ENCODE measurements at regions not wholly inside any gene's neighbourhood (a gene's known extent, or its start where the extent isn't known, plus 50 kb on each side); places are given as distances from the start of the nearest gene placed in this dataset.
"Not testable (repeated sequence)": the region's sequence is repeated elsewhere in the genome, so short reads cannot be mapped to it uniquely, and the experiment has no call there.

DNA sequence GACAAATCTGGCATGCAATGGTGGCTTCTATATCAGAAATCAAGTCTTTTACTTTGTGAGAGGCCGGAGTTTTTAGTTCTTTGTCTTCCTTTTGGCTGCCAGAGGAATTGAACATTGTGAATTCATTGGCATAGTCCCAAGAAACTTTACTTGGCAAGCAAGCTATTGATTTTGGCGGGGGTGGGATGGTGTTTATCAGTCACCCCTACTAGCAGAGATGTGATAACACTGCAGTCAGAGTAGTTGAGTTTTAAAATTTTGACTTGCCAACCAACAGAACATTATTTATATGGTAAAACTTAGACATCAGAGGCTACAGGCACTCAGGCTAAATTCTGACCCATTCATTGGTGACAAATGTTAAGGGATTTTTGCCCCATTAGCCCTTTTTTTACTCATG is 129.7 kb downstream of the FAM72C start:
- not testable (repeated sequence) for DNase-seq (ENCODE audit: low read depth in 2 of 2)

DNA sequence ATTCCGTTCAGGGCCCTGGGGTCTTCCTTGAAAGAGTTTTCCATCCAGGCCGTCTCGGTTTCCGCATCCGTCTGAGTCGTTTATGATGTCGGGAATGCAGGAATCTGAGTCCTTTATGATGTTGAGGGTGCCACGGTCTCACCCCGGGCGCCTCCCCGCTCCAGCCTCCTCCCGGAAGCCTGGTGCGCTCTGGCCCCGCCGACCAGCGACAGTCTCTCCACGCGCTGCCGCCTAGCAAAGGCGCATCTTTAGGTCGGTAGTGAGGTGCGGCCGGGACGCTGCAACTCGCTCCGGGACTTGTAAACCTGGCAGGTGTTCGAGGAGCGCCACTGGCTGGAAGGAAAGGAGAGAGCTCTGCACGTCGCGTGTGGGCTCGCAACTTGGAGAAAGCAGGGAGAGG is 132.6 kb downstream of the FAM72C start:
- DNase-seq (ENCODE audit: low read depth in 2 of 2) = not testable (repeated sequence)

DNA sequence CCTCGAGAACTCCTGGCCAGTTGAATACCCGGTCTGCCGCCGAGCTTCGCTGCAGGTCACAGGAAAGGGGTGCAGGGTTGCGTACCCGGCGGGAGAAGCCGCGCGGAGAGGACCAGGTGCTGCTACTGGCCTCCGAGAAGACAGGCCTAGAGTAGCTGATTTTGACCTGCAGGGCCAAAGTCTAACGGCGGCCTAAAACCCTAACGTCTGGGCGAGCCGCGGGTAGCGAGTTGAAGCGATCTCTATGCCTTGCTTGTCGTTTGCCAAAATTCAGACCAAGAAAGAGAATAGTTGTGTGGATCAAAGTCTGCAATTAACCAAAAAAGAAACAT is 133.2 kb downstream of the FAM72C start:
- DNase-seq (ENCODE audit: low read depth in 2 of 2) = not testable (repeated sequence)

DNA sequence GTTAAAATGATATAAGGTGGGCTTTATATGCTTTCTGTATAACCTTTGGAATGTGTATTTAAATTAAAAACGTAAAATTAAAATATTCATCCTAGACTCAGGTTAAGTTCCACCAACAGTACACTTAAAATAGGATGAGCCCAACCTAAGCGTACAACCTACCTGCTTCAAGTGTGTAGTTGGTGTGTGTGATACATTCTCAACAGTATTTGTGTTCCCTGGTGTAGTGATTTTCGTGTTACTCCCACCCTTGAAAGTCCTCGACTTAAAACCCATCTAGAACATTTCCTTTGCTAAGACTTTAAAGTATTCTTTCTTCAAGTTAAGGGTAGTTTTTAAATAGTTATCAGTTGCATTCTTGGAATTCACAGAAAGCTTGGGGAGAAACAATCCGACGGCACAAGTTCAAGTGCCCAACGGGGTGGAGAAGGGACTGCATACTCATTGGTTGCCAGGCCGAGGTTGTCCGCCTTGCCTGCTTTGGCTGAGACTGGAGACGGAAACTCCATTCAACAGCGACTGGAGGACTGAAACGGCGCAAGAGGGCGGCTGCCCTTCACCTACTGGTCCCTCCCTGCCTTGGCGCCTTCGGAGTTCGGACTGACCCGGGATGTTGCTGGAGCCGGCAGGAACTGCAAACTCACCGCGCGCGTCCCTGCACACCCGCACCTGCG is 133.7 kb downstream of the FAM72C start:
- DNase-seq (ENCODE audit: low read depth in 2 of 2) = not testable (repeated sequence)

DNA sequence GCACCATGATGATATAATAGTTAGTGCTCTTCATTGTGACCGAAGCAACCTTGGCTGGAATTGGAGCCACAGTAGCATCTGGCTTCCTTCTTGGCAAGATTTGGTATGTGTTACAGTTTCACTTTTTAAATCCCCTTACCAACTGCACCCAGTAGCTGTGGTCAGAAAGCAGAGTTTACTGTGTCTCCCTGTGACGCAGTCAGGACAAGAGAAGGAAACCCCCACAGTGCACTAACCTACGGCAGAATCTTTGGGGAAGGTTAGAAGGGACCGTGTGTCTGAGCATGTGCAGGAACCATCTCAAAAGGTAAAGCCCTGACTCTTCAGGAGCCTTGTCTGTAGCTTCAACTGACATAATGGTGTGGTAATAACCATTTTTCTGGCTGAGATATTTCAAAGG is 138.4 kb downstream of the FAM72C start:
- DNase-seq (ENCODE audit: low read depth in 2 of 2) = not testable (repeated sequence)

DNA sequence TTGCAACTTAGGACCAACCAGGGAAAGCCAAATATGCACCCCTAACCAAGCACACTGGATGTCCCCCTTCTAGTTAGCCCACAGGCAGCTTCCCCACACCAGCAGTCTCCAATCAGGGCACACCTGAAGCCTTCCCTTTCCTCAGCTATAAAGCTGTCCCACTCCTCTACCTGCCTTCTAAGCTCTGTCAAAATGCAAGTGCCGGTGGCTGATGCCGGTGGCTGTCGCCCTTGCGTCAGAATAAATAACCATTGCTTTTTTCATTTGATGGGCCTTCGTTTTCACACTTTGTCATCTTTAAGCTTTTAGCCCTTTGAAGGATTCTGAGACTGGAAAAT is 139.4 kb downstream of the FAM72C start:
- DNase-seq (ENCODE audit: low read depth in 2 of 2) = not testable (repeated sequence)

DNA sequence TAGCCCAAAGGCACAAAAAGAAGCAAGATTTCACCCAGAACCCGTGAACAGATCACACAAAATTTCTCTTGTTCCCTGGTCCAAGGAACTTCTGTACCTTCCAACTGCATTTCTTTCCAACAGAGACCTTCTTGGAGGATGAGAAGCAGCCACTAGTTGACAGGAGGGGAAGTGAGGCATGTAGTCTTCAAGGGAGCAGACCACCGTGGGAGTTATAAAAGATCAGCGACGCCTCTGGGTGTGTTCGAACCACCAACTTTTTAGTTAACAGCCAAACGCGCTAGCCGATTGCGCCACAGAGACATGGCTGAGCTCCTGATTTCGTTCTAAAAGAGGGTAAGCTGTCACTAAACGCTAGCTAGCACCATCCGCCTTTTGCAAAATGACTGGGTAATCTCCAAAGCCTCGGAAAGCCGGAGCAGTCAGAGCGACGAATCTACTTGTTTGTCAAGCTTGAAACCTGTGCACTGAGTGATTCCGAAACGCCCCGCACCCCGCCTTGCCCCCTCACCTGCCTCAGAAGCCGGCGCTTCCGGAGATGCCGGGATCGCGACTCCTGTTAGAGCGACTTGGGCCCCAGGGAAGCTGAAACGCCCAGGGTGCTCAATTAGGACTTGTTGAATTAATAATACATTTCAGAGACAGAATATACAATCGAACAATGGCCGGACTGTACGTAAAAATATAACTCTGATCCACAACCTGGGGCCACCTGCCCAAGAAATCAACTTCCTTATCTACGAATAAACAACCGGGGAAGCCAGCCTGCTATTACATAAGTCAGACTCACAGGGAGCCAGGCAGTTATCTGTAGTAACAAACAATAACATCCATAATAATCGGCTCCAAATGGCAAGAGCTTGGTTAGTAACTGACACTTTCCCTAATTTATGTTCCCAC is 140.1 kb downstream of the FAM72C start:
- DNase-seq (ENCODE audit: low read depth in 2 of 2) = not testable (repeated sequence)

DNA sequence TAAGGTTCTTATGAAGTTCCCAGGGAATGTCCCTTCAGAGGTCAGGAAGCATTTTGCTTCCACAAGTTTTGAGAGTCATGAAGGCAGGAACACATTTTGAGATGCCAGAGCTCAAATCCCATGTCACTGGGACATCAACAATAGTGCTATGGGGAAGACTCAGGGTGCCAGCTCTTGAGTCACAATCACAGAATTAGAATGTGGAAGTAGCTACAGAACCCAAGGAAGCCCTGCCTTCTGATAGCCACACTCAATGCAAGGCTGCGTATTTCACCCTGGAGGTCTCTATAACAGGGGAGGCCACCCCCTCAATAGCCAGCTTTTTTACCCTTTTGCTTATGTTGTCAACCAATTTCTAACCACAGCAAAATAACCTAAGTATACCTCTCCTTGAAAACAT is 145.6 kb downstream of the FAM72C start:
- DNase-seq (ENCODE audit: low read depth in 2 of 2) = not testable (repeated sequence)

DNA sequence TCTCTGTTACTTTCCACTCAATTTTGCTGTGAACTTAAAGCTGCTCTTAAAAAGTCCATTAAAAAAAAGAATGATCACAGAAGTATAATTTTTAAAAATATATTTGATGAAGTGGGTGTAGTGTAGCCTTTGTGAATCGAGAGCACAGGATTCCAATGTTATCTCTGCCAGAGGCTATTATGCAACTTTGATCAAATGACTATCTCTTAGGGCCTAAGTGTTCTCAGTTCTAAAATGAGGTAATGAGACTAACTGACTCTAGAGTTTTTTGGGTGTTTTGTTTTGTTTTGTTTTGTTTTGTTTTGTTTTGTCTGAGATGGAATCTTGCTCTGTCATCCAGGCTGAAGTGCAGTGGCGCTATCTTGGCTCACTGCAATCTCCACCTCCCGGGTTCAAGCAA is 147.5 kb downstream of the FAM72C start:
- DNase-seq (ENCODE audit: low read depth in 2 of 2) = not testable (repeated sequence)

DNA sequence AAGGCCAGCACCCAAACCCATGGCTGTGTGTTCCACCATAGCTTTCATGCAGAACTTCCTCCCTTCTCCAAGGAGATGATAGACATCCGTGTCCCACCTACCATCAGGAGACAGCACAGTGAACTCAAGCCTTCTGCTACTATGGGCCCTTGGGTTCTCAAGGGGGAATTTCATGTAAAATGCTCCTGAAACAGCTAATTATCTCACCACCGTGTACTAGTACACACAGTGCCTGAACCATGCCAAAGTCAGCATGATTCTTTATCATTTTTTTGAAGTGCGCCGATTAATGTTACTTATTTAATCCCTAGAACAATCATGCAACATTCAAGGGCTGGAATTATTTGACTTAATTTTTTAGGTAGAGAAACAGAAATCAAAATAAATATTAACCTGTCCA is 151.7 kb downstream of the FAM72C start:
- DNase-seq (ENCODE audit: low read depth in 2 of 2) = not testable (repeated sequence)

DNA sequence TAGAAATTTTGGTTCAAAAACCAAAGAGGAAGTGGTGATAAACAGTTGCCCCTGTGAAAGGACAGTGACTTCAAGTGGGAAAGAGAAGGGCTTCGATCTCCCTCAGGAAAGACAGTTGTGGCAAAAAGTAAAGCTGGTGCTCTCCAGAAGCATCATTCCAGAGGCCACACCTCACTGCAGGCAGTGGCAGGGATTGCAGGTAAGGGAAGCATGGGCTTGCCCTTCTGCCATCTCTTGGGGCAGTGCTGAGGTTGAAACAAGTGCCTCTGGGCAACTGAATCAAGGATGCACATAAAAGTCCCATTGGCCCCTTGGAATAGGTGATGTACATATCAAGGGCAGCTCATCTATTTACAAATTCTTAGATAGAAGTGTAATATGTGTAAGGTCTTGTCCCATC is 155.4 kb downstream of the FAM72C start:
- DNase-seq (ENCODE audit: low read depth in 2 of 2) = not testable (repeated sequence)

DNA sequence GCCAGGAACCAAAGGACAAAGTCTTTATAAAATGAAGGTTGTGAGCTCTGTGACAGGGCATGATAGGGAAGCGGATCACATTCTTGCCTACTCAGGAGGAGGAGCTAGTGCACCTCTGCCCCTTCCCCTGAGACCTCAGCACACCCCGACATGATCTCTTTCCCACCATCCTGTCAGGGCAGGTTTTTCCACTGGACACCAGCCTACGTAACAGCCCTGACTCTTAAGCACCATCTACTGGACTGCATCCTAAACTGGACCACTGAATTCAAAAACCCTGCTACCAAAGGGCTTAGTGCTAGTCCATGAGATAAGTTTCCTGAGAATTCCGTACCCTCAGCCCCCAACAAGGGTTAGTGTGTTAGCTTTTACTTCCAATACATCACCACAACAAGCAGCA is 166.4 kb downstream of the FAM72C start:
- DNase-seq (ENCODE audit: low read depth in 2 of 2) = not testable (repeated sequence)

DNA sequence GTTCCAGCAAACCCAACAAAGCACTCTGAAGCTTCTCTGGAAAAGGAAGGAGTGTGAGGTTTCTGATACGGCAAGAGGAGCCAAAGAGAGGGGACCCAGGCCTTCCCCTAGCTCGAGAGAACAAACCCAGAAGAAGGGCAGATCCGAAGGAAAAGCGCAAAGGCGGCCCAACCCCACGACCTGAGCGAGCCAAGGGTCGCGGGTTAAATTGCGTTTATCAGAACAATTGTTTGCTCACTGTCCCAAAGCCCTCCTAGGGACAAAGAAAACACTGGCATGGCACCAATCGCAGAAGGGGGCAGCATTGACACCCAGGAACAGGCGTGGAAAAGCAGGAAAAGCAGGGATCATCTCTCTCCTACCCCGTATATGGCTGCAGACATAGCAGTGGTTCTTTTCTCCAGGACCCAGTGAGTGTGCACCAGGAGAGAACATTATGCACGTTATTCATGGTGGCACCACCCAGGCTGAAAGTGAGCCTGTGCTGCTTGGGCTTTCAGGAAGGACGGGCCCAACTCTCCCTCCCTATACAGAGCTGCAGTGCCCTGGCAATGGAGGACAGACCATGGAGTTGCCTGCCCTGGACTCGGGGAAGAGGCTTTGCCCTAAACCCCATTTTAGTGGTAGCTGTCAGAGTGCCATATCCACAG is 167.0 kb downstream of the FAM72C start:
- DNase-seq (ENCODE audit: low read depth in 2 of 2) = not testable (repeated sequence)

DNA sequence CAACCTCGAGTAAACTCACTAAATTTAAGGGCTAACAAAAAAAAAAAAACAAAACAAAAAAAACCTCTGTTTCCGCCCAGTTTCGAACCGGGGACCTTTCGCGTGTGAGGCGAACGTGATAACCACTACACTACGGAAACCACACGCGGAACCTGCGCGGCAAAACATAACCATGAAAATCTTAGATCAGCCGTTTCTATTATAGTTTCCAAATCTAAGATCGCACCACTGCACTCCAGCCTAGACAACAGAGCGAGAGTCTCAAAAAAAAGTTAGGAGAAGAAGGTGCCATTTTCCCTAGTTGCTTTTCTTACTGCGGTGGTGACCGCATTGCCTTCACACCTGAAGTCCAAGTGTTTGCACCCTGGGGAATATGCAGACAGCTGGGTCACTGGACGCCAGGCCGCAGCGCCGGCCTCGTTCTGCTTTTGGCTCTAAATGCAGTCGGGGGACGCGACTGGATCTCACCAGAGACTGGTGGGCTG is 167.8 kb downstream of the FAM72C start:
- DNase-seq (ENCODE audit: low read depth in 2 of 2) = peak; percentile 42 to 62

DNA sequence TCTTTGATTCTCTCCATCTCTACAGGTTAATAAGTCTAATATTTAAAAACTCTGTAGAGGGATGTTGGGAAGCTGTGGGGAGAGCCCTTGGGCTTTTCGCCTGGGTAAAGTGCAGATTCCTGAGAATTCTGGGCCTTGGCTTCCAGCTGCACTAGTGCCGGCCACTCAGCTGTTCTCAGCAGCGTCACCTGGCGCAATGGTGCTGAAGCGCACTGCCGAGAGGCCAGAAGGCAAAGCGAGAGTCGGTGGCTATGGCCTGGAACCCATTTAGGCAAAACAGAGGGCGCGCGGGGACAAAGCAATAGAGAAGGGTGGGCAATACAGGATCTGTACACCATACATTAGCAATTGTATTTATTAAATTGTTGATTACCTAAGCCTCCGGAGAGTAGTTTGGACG is 168.7 kb downstream of the FAM72C start:
- not testable (repeated sequence) for DNase-seq (ENCODE audit: low read depth in 2 of 2)

DNA sequence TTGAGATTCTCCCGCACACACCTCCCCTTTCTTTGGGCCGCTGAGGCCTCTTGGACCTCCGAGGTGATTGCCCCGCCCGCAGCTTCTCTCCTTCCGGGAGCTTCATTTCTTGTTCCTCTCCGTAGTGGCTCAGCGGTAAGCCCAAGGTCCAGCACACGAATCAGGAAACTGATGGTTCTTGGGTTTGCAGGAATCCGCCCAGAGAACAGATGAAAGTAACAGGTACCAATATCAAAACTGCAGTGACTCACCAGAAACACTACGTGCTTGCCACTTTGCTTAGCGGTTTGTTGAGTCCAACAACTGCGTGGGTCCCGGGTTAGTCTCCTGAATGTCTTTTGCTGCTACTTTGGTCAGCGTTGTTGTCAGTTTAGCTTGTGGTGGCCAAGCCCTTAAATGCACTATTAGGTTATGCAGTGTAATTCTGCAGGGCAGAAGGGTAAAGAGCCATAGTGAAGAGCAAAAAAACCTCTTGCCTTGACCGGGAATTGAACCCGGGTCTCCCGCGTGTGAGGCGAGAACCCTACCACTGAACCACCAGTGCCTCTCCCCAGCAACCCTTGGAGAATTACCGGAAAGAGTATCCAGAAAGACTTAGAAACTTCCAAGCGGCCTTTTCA is 172.1 kb downstream of the FAM72C start:
- not testable (repeated sequence) for DNase-seq (ENCODE audit: low read depth in 2 of 2)

DNA sequence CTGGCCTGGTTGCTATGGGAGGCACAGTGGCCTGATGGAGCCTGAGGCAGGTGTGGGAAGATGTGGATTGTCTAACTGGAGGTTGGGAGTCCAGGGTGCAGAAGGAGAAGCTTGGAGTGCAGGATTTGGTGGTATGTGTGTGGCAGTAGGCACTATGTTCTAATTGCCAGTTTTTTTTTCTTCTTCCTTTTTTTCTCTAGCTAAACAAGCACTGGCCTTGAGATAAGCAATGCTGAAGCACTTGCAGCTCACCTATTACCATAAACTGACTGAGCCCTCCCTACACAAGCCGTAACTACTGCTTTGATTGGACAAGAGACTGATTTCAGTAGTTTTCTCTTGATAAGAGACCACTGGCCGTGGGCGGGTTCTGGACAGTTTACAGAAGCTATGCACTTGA is 175.4 kb downstream of the FAM72C start:
- not testable (repeated sequence) for DNase-seq (ENCODE audit: low read depth in 2 of 2)

DNA sequence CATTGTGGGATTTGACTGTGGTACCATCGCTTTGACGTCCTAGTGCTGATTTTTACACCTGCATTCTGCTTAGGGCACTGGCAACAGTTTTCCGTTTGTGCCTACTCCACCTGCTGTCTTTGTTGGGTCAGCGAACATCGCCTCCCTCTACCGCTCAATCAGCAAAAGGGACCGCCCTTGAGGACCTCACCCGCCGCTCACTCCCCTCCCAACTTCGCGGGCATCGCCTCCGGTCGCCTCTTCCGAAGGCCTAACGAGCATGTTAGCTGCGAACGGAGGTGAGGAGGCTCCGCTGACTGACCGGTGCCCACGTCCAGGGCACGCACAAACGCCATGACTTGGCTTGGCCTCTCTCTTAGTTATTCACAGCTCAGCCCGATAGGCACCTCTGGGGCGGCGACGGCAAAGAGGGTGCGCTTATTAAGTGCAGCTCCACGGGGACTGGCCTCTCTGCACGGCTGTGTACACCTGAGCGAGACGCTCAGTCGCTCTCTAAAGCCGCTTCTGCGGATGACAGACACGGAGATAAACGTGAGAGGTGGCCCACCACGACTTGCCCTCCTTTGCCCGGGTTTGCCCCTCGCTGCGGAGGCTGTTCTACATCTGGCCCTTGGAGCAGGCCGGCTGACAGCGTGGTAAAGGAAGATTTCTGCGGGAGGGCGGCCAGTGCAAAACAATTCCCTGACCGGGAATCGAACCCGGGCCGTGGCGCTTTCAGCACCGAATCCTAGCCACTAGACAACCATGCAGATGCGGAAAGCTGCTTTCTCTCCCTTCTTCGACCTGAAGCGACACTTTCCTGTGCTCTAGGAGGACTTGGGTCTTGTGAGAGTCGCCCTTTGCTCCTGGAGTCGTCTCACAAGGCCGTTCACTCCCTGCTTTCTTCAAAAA is 179.5 kb downstream of the FAM72C start:
- not testable (repeated sequence) for DNase-seq (ENCODE audit: low read depth in 2 of 2)

DNA sequence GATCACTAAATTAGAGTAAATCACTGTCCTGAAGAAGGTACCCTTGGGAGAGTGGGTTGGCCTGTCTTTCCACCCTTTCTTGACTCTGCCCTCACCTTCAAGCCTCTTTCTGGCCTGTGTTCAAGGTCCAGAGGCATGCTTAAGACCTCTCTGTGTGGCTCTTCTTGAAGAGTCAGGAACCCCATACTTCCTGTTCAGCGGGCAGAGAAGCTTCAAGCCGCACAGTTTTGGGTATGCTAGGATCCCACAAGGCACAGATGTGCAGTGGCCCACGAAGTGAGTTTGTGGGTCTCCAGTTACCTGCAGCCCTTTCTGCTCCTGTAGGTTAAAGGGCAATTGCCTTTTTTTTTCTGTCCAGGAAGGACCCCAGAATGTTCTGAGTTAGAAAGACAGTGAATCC is 185.4 kb downstream of the FAM72C start:
- not testable (repeated sequence) for DNase-seq (ENCODE audit: low read depth in 2 of 2)

DNA sequence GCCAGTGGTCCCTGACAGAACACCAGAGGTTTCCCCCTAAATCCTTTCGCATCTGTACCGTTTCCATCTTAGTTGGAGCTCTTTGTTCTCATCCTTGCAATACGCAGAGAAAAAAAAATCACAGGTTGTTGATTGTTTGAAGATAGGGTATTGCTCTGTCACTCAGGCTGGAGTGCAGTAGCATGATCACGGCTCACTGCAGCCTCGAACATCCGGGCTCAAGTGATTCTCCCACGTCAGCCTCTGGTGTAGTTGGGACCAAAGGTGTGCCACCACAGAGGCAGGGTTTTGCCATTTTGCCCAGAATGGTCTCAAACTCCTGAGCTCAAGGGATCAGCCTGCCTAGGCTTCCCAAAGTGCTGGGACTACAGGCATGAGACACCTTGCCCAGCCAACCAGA is 185.9 kb downstream of the FAM72C start:
- not testable (repeated sequence) for DNase-seq (ENCODE audit: low read depth in 2 of 2)

Measured in lung microvascular endothelial cell (primary cell).